Thyroid gland (tissue), 4 donors: ENCODE measurements at regions not wholly inside any gene's neighbourhood (a gene's known extent, or its start where the extent isn't known, plus 50 kb on each side); places are given as distances from the start of the nearest gene placed in this dataset.

ENCODE experiments used
- CTCF ChIP-seq, 6 experiments: fragments of 200-600 bp in 3 of 6; fragments of 450-650 bp in 3 of 6; sonication (generic) in 3 of 6; IDR thresholded peaks; one replicate each; pipeline ENCODE4 v1.5.1; 2016 to 2019; ENCODE audit warnings: antibody characterized with exemption in 6 of 6, mild to moderate bottlenecking in 2 of 6, inconsistent platforms in 1 of 6, moderate library complexity in 1 of 6
- POLR2A ChIP-seq, 2 donors: fragments of 450-650 bp; IDR thresholded peaks; one replicate each; pipeline ENCODE4 v1.6.1; 2017; ENCODE audit warnings: antibody characterized with exemption in 2 of 2, mild to moderate bottlenecking in 2 of 2, moderate library complexity in 1 of 2

- TF ChIP-seq CTCF (IDR thresholded peaks at IDR 0.05), result no peak
- no peak for TF ChIP-seq POLR2A (IDR thresholded peaks at IDR 0.05)
Observed at GRCh38 chr11:42255906-42256305, 796.5 kb upstream of the LRRC4C start.
